ENCODE measurements at regions not wholly inside any gene's neighbourhood (a gene's known extent, or its start where the extent isn't known, plus 50 kb on each side); places are given as distances from the start of the nearest gene placed in this dataset.

GRCh38 chr11:70527046-70527395 lies 128.7 kb downstream of the CTTN start:
- TF ChIP-seq, protein P1, sequence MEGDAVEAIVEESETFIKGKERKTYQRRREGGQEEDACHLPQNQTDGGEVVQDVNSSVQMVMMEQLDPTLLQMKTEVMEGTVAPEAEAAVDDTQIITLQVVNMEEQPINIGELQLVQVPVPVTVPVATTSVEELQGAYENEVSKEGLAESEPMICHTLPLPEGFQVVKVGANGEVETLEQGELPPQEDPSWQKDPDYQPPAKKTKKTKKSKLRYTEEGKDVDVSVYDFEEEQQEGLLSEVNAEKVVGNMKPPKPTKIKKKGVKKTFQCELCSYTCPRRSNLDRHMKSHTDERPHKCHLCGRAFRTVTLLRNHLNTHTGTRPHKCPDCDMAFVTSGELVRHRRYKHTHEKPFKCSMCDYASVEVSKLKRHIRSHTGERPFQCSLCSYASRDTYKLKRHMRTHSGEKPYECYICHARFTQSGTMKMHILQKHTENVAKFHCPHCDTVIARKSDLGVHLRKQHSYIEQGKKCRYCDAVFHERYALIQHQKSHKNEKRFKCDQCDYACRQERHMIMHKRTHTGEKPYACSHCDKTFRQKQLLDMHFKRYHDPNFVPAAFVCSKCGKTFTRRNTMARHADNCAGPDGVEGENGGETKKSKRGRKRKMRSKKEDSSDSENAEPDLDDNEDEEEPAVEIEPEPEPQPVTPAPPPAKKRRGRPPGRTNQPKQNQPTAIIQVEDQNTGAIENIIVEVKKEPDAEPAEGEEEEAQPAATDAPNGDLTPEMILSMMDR (IDR thresholded peaks at IDR 0.05; ENCODE audit: borderline replicate concordance, insufficient read depth, low read depth, low read length) = no peak
- no peak overlapping the region for H3K4me3 ChIP-seq (ENCODE audit: low read depth, low read length)

DNA sequence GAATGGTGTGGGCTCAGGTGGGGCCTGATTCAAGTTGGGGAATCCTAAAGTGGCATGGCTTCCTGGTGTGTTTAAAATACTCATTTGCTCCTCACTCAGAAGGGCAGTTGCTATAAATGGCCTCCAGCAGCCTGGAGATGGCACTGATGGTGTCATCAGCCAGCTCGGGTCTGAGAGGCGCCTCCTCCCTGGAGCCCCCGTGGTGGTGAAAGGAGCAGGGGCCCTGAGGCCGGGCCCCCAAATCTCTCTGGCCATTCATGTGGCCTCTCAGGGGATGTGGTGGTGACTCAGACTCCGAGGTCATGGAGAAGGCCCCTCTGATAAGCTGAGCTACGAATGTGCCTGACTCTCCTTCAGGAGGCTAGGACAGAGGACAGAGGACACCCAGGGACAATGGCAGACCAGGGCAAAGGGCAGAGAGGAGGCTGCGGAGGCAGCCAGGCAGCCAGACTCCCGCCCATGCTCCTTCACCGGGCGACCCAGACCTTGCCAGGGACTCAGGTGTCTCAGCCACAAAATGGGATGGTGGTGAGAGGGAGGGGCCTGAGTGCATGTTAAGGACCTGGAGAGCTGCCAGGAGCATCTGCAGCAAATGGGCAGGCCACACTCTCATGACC lies 129.2 kb downstream of the CTTN start:
- TF ChIP-seq, protein P1 (IDR thresholded peaks at IDR 0.05; ENCODE audit: borderline replicate concordance, insufficient read depth, low read depth, low read length) = no peak
- H3K4me3 ChIP-seq (ENCODE audit: low read depth, low read length) = no peak overlapping the region

GRCh38 chr11:70528046-70528793 lies 129.9 kb downstream of the CTTN start:
- TF ChIP-seq, protein P1 (IDR thresholded peaks at IDR 0.05; ENCODE audit: borderline replicate concordance, insufficient read depth, low read depth, low read length) = no peak
- no peak overlapping the region for H3K4me3 ChIP-seq (ENCODE audit: low read depth, low read length)

DNA sequence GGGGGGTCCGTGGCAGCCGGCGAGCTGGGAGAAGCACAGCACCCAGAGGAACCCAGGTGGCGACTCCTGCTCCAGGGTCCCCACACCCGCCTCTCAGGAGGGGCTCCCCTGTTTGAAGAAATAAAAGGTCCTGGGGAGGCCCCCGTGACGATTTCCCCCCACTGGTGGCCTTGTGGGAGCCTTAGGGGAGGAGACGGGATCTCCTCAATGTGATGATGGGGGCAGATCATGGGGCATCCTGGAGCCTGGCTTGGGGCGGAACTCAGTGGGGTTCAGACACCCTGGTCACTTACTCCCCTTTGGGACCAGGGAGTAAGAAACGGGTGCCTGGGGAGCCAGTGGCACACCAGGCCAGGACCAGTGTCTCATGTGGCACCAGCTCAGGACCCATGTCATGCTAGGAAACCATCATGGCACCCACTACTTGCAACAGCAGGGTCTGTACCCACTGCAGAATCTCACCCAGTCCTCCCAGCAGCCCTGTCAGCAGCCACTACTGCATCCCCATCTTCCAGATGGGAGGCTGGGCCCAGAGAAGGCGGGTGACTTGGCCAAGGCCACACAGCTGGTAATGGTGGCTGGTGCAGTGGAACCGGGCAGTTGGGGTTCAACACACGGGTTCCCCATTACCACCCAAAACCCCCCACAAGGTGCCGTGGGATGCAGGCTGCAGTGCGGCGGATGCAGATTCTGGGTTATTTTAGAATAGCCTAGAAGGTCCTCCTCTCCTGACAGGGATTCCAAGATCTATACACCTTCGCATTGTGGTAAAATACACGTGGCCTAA lies 130.7 kb downstream of the CTTN start:
- TF ChIP-seq, protein P1 (IDR thresholded peaks at IDR 0.05; ENCODE audit: borderline replicate concordance, insufficient read depth, low read depth, low read length) = no peak
- no peak overlapping the region for H3K4me3 ChIP-seq (ENCODE audit: low read depth, low read length)

GRCh38 chr11:70530010-70530409 lies 131.7 kb downstream of the CTTN start:
- H3K4me3 ChIP-seq (ENCODE audit: low read depth, low read length) = no peak overlapping the region
- TF ChIP-seq, protein P1 (IDR thresholded peaks at IDR 0.05; ENCODE audit: borderline replicate concordance, insufficient read depth, low read depth, low read length) = no peak

DNA sequence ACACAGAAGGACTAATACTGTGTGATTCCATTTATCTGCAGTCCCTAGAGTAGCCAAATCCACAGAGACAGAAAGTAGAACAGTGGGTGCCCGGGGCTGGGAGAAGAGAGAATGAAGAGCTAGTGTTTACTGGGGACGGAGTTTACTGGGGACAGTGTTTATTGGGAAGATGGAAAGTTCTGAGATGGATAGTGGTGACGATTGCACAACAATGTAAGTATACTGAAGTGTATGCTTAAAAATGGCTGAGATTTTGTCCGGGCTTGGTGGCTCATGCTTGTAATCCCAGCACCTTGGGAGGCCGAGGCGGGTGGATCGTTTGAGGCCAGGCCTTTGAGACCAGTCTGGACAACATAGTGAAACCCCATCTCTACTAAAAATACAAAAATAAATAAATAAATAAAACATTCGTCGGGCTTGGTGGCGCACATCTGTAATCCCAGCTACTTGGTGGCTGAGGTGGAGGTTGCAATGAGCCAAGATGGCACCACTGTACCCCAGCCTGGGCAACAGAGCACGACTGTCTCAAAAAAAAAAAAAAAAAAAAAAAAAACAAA lies 132.4 kb downstream of the CTTN start:
- H3K4me3 ChIP-seq (ENCODE audit: low read depth, low read length) = no peak overlapping the region
- TF ChIP-seq, protein P1 (IDR thresholded peaks at IDR 0.05; ENCODE audit: borderline replicate concordance, insufficient read depth, low read depth, low read length) = no peak
